Hepatocyte (in vitro differentiated cells): ENCODE measurements at regions not wholly inside any gene's neighbourhood (a gene's known extent, or its start where the extent isn't known, plus 50 kb on each side); places are given as distances from the start of the nearest gene placed in this dataset.

Experiments used
- DNase-seq: peaks from one replicate; pipeline ENCODE4 v3.0.0-alpha.2; 2016; ENCODE audit warnings: low spot score
- H2AFZ ChIP-seq: fragments of 200-600 bp; sonication (generic); 2 replicates; pipeline ENCODE4 v1.6.0; 2016; ENCODE audit warnings: antibody characterized with exemption, mild to moderate bottlenecking
- H3K27ac ChIP-seq: fragments of 200-600 bp; sonication (generic); 2 replicates; pipeline ENCODE4 v1.5.1; 2016; ENCODE audit warnings: mild to moderate bottlenecking
- H3K27me3 ChIP-seq: fragments of 200-600 bp; sonication (generic); 2 replicates; pipeline ENCODE4 v1.6.1; 2016
- H3K36me3 ChIP-seq: fragments of 200-600 bp; sonication (generic); replicated peaks from 2 replicates; pipeline ENCODE4 v1.5.1; 2016; ENCODE audit warnings: low read depth; ENCODE audit not compliant: insufficient read depth
- H3K4me1 ChIP-seq: fragments of 200-600 bp; sonication (generic); 2 replicates; pipeline ENCODE4 v1.5.1; 2016; ENCODE audit warnings: mild to moderate bottlenecking, moderate library complexity; ENCODE audit not compliant: insufficient read depth
- H3K4me2 ChIP-seq: fragments of 200-600 bp; sonication (generic); 2 replicates; pipeline ENCODE4 v1.6.0; 2016
- H3K4me3 ChIP-seq: fragments of 200-600 bp; sonication (generic); 2 replicates; pipeline ENCODE4 v1.5.1; 2016; ENCODE audit warnings: mild to moderate bottlenecking
- H3K79me2 ChIP-seq: fragments of 200-600 bp; sonication (generic); 2 replicates; pipeline ENCODE4 v1.6.0; 2017; ENCODE audit warnings: mild to moderate bottlenecking
- H3K9me2 ChIP-seq: fragments of 200-600 bp; sonication (generic); replicated peaks from 2 replicates; pipeline ENCODE4 v1.6.0; 2017; ENCODE audit warnings: mild to moderate bottlenecking; ENCODE audit not compliant: insufficient read depth
- H3K9me3 ChIP-seq: fragments of 200-600 bp; sonication (generic); 2 replicates; pipeline ENCODE4 v1.5.1; 2016; ENCODE audit warnings: low read depth, mild to moderate bottlenecking
- H4K20me1 ChIP-seq: fragments of 200-600 bp; sonication (generic); 2 replicates; pipeline ENCODE4 v1.6.0; 2016; ENCODE audit warnings: mild to moderate bottlenecking; ENCODE audit not compliant: insufficient read depth, poor library complexity, severe bottlenecking
- CTCF ChIP-seq: fragments of 200-600 bp; sonication (generic); IDR thresholded peaks from 2 replicates; pipeline ENCODE4 v1.5.1; 2016; ENCODE audit warnings: antibody characterized with exemption, mild to moderate bottlenecking; ENCODE audit not compliant: poor library complexity
- EZH2 ChIP-seq: fragments of 200-600 bp; sonication (generic); IDR thresholded peaks from 2 replicates; pipeline ENCODE4 v1.6.1; 2016; ENCODE audit warnings: antibody characterized with exemption, mild to moderate bottlenecking, borderline replicate concordance
- EZH2phosphoT487 ChIP-seq: fragments of 200-600 bp; sonication (generic); IDR thresholded peaks from one replicate; pipeline ENCODE4 v1.6.1; 2018; ENCODE audit warnings: antibody characterized with exemption, mild to moderate bottlenecking, low read depth, moderate library complexity; ENCODE audit not compliant: unreplicated experiment, severe bottlenecking
- WGBS: methylation state at CpG from one replicate; pipeline ENCODE4 v1.1.6; 2016; ENCODE audit warnings: low lambda C conversion rate; ENCODE audit errors: missing lambda C conversion rate; 5-methylcytosine and 5-hydroxymethylcytosine counted together

GRCh38 chr4:37762294-37762990, 64.0 kb upstream of the PGM2 start:
- 98% methylated on average over 3 of the region's 3 CpGs for WGBS
- H3K4me3 ChIP-seq: no peak overlapping the region
- H3K4me2 ChIP-seq: no peak overlapping the region
- H3K36me3 ChIP-seq: no peaks in the 10 kb centered on the region
- no peak for TF ChIP-seq EZH2phosphoT487
- no peak for TF ChIP-seq EZH2
- no peaks in the 10 kb centered on the region for H4K20me1 ChIP-seq
- no peaks in the 10 kb centered on the region for H3K79me2 ChIP-seq
- H3K9me3 ChIP-seq: no peaks in the 10 kb centered on the region
- no peak overlapping the region for H3K27ac ChIP-seq
- no peaks in the 10 kb centered on the region for H3K4me1 ChIP-seq
- peak; percentile 14 for DNase-seq
- H3K27me3 ChIP-seq: no peaks in the 10 kb centered on the region
- H3K9me2 ChIP-seq: no peaks in the 10 kb centered on the region
- H2AFZ ChIP-seq: no peak overlapping the region

GRCh38 chr4:37760840-37761239, 65.6 kb upstream of the PGM2 start:
- WGBS: 86% methylated on average over 3 of the region's 3 CpGs
- Histone ChIP-seq H4K20me1 (no peaks in the 10 kb centered on the region), H3K4me1 (no peaks in the 10 kb centered on the region), H3K9me3 (no peaks in the 10 kb centered on the region), H3K79me2 (no peaks in the 10 kb centered on the region), H3K4me2 (no peak overlapping the region), H3K4me3 (no peak overlapping the region), H3K27ac (no peak overlapping the region), H2AFZ (no peak overlapping the region), H3K9me2 (no peaks in the 10 kb centered on the region), H3K27me3 (no peaks in the 10 kb centered on the region), H3K36me3 (no peaks in the 10 kb centered on the region)
- TF ChIP-seq CTCF: no peak
- TF ChIP-seq EZH2phosphoT487: no peak
- TF ChIP-seq EZH2: no peak
- no peak for DNase-seq

- no peak overlapping the region for H3K4me3 ChIP-seq
- no peak for DNase-seq
- no peaks in the 10 kb centered on the region for H3K4me1 ChIP-seq
- no peak overlapping the region for H3K27ac ChIP-seq
- no peaks in the 10 kb centered on the region for H4K20me1 ChIP-seq
- H2AFZ ChIP-seq: no peak overlapping the region
- WGBS: 100% methylated on average over 1 of the region's 1 CpG
- no peaks in the 10 kb centered on the region for H3K27me3 ChIP-seq
- no peaks in the 10 kb centered on the region for H3K9me3 ChIP-seq
- no peaks in the 10 kb centered on the region for H3K79me2 ChIP-seq
- TF ChIP-seq EZH2phosphoT487 (no peak), EZH2 (no peak), CTCF (no peak)
- H3K4me2 ChIP-seq: no peak overlapping the region
- H3K36me3 ChIP-seq: no peaks in the 10 kb centered on the region
- no peaks in the 10 kb centered on the region for H3K9me2 ChIP-seq
Measured at GRCh38 chr4:37759833-37760232, 66.7 kb upstream of the PGM2 start.

- Histone ChIP-seq H3K9me3 (no peaks in the 10 kb centered on the region), H3K36me3 (no peaks in the 10 kb centered on the region), H3K9me2 (no peaks in the 10 kb centered on the region), H3K27ac (no peak overlapping the region), H3K27me3 (no peaks in the 10 kb centered on the region), H3K4me2 (no peak overlapping the region), H2AFZ (no peak overlapping the region), H3K79me2 (no peaks in the 10 kb centered on the region), H3K4me3 (no peak overlapping the region), H4K20me1 (no peaks in the 10 kb centered on the region), H3K4me1 (no peaks in the 10 kb centered on the region)
- TF ChIP-seq EZH2phosphoT487: no peak
- TF ChIP-seq EZH2: no peak
- no peak for TF ChIP-seq CTCF
- 83% methylated on average over 1 of the region's 1 CpG for WGBS
- DNase-seq: peak; percentile 35
Measured at GRCh38 chr4:37758226-37758625, 68.3 kb upstream of the PGM2 start.
